Trophoblast cell (in vitro differentiated cells and primary cell): ENCODE measurements at regions not wholly inside any gene's neighbourhood (a gene's known extent, or its start where the extent isn't known, plus 50 kb on each side); places are given as distances from the start of the nearest gene placed in this dataset.

Source experiments
- DNase-seq, 2 donors: peaks; one replicate each; pipeline ENCODE4 v3.0.0-alpha.2; 2016
- H2AFZ ChIP-seq: 2 replicates; pipeline ENCODE4 v1.6.1; 2013; ENCODE audit warnings: low read length, moderate library complexity, mild to moderate bottlenecking; ENCODE audit not compliant: insufficient read depth, poor library complexity
- H2AK5ac ChIP-seq: 2 replicates; pipeline ENCODE4 v1.6.1; 2013; ENCODE audit warnings: mild to moderate bottlenecking, low read length
- H2BK120ac ChIP-seq: 2 replicates; pipeline ENCODE4 v1.6.1; 2013; ENCODE audit warnings: low read length, mild to moderate bottlenecking, moderate library complexity; ENCODE audit not compliant: insufficient read depth, poor library complexity
- H2BK12ac ChIP-seq: 2 replicates; pipeline ENCODE4 v1.6.1; 2013; ENCODE audit warnings: mild to moderate bottlenecking, low read length, moderate library complexity
- H2BK5ac ChIP-seq: 2 replicates; pipeline ENCODE4 v1.6.1; 2013; ENCODE audit warnings: low read length, low read depth, moderate library complexity, mild to moderate bottlenecking; ENCODE audit not compliant: poor library complexity
- H3K14ac ChIP-seq: 2 replicates; pipeline ENCODE4 v1.6.1; 2013; ENCODE audit warnings: mild to moderate bottlenecking, low read length
- H3K18ac ChIP-seq: 2 replicates; pipeline ENCODE4 v1.6.1; 2013; ENCODE audit warnings: mild to moderate bottlenecking, low read length
- H3K23ac ChIP-seq: 2 replicates; pipeline ENCODE4 v1.6.1; 2013; ENCODE audit warnings: low read length
- H3K27ac ChIP-seq: 2 replicates; pipeline ENCODE4 v1.5.1; 2013; ENCODE audit warnings: low read depth, mild to moderate bottlenecking, inconsistent platforms, low read length, moderate library complexity
- H3K27me3 ChIP-seq: 2 replicates; pipeline ENCODE4 v1.6.1; 2013; ENCODE audit warnings: inconsistent platforms, mild to moderate bottlenecking, low read length, moderate library complexity; ENCODE audit not compliant: insufficient read depth
- H3K36me3 ChIP-seq, 2 experiments: 1 replicate in 1 of 2; 2 replicates in 1 of 2; pipeline ENCODE4 v1.6.1; 2013; ENCODE audit warnings: low read length in 2 of 2, mild to moderate bottlenecking in 2 of 2, moderate library complexity in 1 of 2; ENCODE audit not compliant: insufficient read depth in 2 of 2, control insufficient read depth in 1 of 2
- H3K4ac ChIP-seq: 2 replicates; pipeline ENCODE4 v1.6.1; 2013; ENCODE audit warnings: low read depth, mild to moderate bottlenecking, low read length, moderate library complexity
- H3K4me1 ChIP-seq, 2 experiments: 1 replicate in 1 of 2; 2 replicates in 1 of 2; pipeline ENCODE4 v1.6.1; 2013; ENCODE audit warnings: low read length in 2 of 2, mild to moderate bottlenecking in 2 of 2, moderate library complexity in 1 of 2; ENCODE audit not compliant: insufficient read depth in 2 of 2, control insufficient read depth in 1 of 2
- H3K4me2 ChIP-seq: 2 replicates; pipeline ENCODE4 v1.6.1; 2013; ENCODE audit warnings: inconsistent platforms, mild to moderate bottlenecking, low read length, moderate library complexity
- H3K4me3 ChIP-seq: 2 replicates; pipeline ENCODE4 v1.5.1; 2013; ENCODE audit warnings: mild to moderate bottlenecking, low read depth, low read length, inconsistent platforms
- H3K79me1 ChIP-seq: one replicate; pipeline ENCODE4 v1.6.1; 2013; ENCODE audit warnings: low read length
- H3K79me2 ChIP-seq: 2 replicates; pipeline ENCODE4 v1.6.1; 2013; ENCODE audit warnings: low read length, mild to moderate bottlenecking; ENCODE audit not compliant: control insufficient read depth, insufficient read depth, poor library complexity
- H3K9ac ChIP-seq: 2 replicates; pipeline ENCODE4 v1.6.1; 2013; ENCODE audit warnings: mild to moderate bottlenecking, low read length
- H3K9me3 ChIP-seq: 2 replicates; pipeline ENCODE4 v1.6.1; 2013; ENCODE audit warnings: low read depth, mild to moderate bottlenecking, control low read depth, inconsistent platforms, low read length; ENCODE audit not compliant: insufficient read depth
- H4K12ac ChIP-seq: 2 replicates; pipeline ENCODE4 v1.6.1; 2013; ENCODE audit warnings: low read depth, mild to moderate bottlenecking, low read length, moderate library complexity
- H4K8ac ChIP-seq: 2 replicates; pipeline ENCODE4 v1.6.1; 2013; ENCODE audit warnings: low read depth, mild to moderate bottlenecking, low read length, moderate library complexity
- H4K91ac ChIP-seq: one replicate; pipeline ENCODE4 v1.6.1; 2013; ENCODE audit warnings: low read depth, mild to moderate bottlenecking, low read length, moderate library complexity
- WGBS: extraction: QIAGEN DNeasy Blood & Tissue Kit; methylation state at CpG from one replicate; pipeline ENCODE4 v1.1.7; 2013; ENCODE audit warnings: missing lambda C conversion rate; ENCODE audit not compliant: insufficient read length, insufficient coverage; ENCODE audit errors: extremely low coverage; 5-methylcytosine and 5-hydroxymethylcytosine counted together

- no peak overlapping the region for H2AFZ ChIP-seq
- no peak for DNase-seq
- no peaks in the 10 kb centered on the region for H3K27me3 ChIP-seq
- H2BK120ac ChIP-seq, result no peak overlapping the region
- no peak overlapping the region for H3K23ac ChIP-seq
- H3K14ac ChIP-seq, result no peak overlapping the region
- H3K18ac ChIP-seq, result no peak overlapping the region
- no peaks in the 10 kb centered on the region for H3K79me1 ChIP-seq
- H3K36me3 ChIP-seq, result no peaks in the 10 kb centered on the region
- no peak overlapping the region for H3K4me2 ChIP-seq
- H2BK5ac ChIP-seq, result no peak overlapping the region
- H3K4me3 ChIP-seq, result no peak overlapping the region
- H4K12ac ChIP-seq, result no peak overlapping the region
- no peak overlapping the region for H3K9ac ChIP-seq
- no peak overlapping the region for H2AK5ac ChIP-seq
- no peaks in the 10 kb centered on the region for H3K4me1 ChIP-seq
- H2BK12ac ChIP-seq, result no peak overlapping the region
- no peaks in the 10 kb centered on the region for H3K9me3 ChIP-seq
- H3K27ac ChIP-seq, result no peak overlapping the region
- no peaks in the 10 kb centered on the region for H3K79me2 ChIP-seq
- no peak overlapping the region for H4K91ac ChIP-seq
- H4K8ac ChIP-seq, result no peak overlapping the region
- no peak overlapping the region for H3K4ac ChIP-seq
Measured at GRCh38 chr7:88637795-88638194, 121.7 kb upstream of the ZNF804B start.

DNA sequence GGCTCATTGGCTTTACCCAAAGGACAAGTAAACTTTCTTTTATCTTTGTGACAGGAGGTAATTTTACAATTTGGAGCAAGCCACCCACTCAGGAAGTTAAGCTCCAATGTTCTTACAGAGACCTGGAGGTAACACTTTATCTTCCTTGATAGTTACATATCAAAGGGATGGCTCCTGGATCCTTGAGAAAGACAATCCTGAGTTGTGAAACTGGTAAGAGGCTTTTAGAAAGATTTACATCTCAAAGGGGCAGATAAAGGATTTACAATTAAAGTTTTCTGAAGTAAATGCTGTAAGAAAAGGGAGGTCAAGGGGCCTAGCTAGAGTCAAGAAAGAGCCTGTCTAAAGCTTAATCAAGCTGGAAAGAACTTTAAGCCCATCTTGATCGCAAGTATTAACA, 124.4 kb upstream of the ZNF804B start:
- no peak overlapping the region for H2BK5ac ChIP-seq
- H2BK120ac ChIP-seq, result no peak overlapping the region
- no peak overlapping the region for H2AFZ ChIP-seq
- H3K27me3 ChIP-seq, result no peaks in the 10 kb centered on the region
- H3K4me2 ChIP-seq, result no peak overlapping the region
- no peaks in the 10 kb centered on the region for H3K79me1 ChIP-seq
- no peak overlapping the region for H4K91ac ChIP-seq
- H3K9me3 ChIP-seq, result no peaks in the 10 kb centered on the region
- H3K14ac ChIP-seq, result no peak overlapping the region
- DNase-seq, result no peak
- H3K4ac ChIP-seq, result no peak overlapping the region
- H3K36me3 ChIP-seq, result no peaks in the 10 kb centered on the region
- H3K23ac ChIP-seq, result no peak overlapping the region
- no peak overlapping the region for H3K27ac ChIP-seq
- no peak overlapping the region for H2AK5ac ChIP-seq
- no peaks in the 10 kb centered on the region for H3K79me2 ChIP-seq
- H3K4me3 ChIP-seq, result no peak overlapping the region
- no peak overlapping the region for H2BK12ac ChIP-seq
- H4K12ac ChIP-seq, result no peak overlapping the region
- H3K4me1 ChIP-seq, result no peaks in the 10 kb centered on the region
- no peak overlapping the region for H3K18ac ChIP-seq
- WGBS, result no CpG with 5 or more reads among the region's 1 CpG
- no peak overlapping the region for H4K8ac ChIP-seq
- no peak overlapping the region for H3K9ac ChIP-seq

DNA sequence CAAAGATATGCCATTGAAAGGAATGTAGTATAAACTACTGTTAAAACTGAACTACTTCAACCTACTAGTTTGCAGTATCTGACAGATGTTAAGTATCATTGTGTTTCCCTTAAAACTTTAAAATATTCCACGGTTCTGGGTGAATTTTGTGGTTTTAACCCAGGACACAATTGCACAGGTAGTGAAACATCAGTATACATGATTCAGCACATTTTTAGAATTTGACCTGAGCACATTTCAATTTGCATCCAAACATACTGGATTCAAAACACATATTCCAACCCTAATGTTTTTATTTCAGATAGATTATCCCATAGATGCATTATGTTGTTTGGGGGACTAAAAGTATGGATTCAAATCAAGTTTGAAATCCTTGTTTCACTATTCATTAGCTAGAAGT, 129.9 kb upstream of the ZNF804B start:
- H3K4me1 ChIP-seq, result no peaks in the 10 kb centered on the region
- no peaks in the 10 kb centered on the region for H3K79me2 ChIP-seq
- H3K27me3 ChIP-seq, result no peaks in the 10 kb centered on the region
- H4K91ac ChIP-seq, result no peak overlapping the region
- H3K18ac ChIP-seq, result no peak overlapping the region
- no peaks in the 10 kb centered on the region for H3K79me1 ChIP-seq
- H3K4me3 ChIP-seq, result no peak overlapping the region
- H3K9ac ChIP-seq, result no peak overlapping the region
- H2BK120ac ChIP-seq, result no peak overlapping the region
- no peak overlapping the region for H3K4me2 ChIP-seq
- H2AK5ac ChIP-seq, result no peak overlapping the region
- H2AFZ ChIP-seq, result no peak overlapping the region
- H3K27ac ChIP-seq, result no peak overlapping the region
- no peaks in the 10 kb centered on the region for H3K9me3 ChIP-seq
- no peaks in the 10 kb centered on the region for H3K36me3 ChIP-seq
- WGBS, result no CpG with 5 or more reads among the region's 1 CpG
- no peak overlapping the region for H2BK12ac ChIP-seq
- no peak overlapping the region for H2BK5ac ChIP-seq
- no peak overlapping the region for H3K23ac ChIP-seq
- DNase-seq, result no peak
- H3K4ac ChIP-seq, result no peak overlapping the region
- H4K12ac ChIP-seq, result no peak overlapping the region
- no peak overlapping the region for H4K8ac ChIP-seq
- H3K14ac ChIP-seq, result no peak overlapping the region

DNA sequence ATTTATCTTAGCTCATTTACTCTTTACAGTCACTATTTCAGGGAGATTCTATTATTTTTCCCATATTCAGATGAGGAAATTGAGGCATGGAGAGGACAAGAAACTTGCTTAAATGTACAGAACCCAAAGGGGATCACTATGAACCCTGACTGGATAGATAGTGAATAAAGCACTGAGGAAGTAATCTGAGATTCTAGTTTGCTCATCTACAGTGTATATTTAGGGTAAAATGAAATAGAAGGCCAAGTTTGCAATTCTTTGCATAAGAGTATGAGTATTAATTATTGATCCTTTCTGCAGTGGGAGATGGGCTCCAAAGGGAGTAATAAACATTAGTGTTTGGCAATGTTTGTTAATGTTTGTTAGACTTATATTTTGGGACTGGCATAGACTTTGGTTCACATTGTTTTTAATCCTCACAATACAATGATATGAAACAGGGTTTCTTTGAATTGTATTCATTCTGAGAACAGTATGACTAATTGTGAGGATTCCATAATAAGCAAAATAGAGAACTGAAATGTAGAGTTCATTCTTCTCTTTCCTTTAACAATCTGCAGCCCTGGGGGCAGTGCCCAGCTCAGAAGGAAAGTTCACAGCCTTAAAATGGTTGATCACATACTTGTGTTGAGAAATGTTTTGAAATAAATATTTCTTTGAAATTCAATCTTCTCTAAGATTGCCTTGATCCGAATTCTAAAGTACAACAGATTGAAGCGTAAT, 131.0 kb upstream of the ZNF804B start:
- no peak overlapping the region for H3K4me3 ChIP-seq
- H3K79me2 ChIP-seq, result no peaks in the 10 kb centered on the region
- H4K8ac ChIP-seq, result no peak overlapping the region
- no peaks in the 10 kb centered on the region for H3K27me3 ChIP-seq
- H2AK5ac ChIP-seq, result no peak overlapping the region
- no peak overlapping the region for H3K27ac ChIP-seq
- H2BK5ac ChIP-seq, result no peak overlapping the region
- H4K91ac ChIP-seq, result no peak overlapping the region
- no peak overlapping the region for H3K9ac ChIP-seq
- peak in 1 of 2 donors; percentile 24 for DNase-seq
- no peak overlapping the region for H3K14ac ChIP-seq
- H3K23ac ChIP-seq, result no peak overlapping the region
- no peak overlapping the region for H4K12ac ChIP-seq
- no peak overlapping the region for H2BK12ac ChIP-seq
- H3K4me1 ChIP-seq, result no peaks in the 10 kb centered on the region
- H2BK120ac ChIP-seq, result no peak overlapping the region
- H3K9me3 ChIP-seq, result no peaks in the 10 kb centered on the region
- no peaks in the 10 kb centered on the region for H3K36me3 ChIP-seq
- H3K79me1 ChIP-seq, result no peaks in the 10 kb centered on the region
- WGBS, result no CpG with 5 or more reads among the region's 2 CpGs
- H2AFZ ChIP-seq, result no peak overlapping the region
- no peak overlapping the region for H3K4me2 ChIP-seq
- H3K4ac ChIP-seq, result no peak overlapping the region
- no peak overlapping the region for H3K18ac ChIP-seq
